GM18868 (cell line): ENCODE measurements at regions not wholly inside any gene's neighbourhood (a gene's known extent, or its start where the extent isn't known, plus 50 kb on each side); places are given as distances from the start of the nearest gene placed in this dataset.

Experiments
- ATAC-seq: cut with Tn5 transposase; IDR thresholded peaks from one replicate; pipeline ENCODE4 v1.9.1; 2021; ENCODE audit warnings: mild to moderate bottlenecking, moderate library complexity; ENCODE audit not compliant: unreplicated experiment

- ATAC-seq, result no peak
Observed at GRCh38 chr7:131098527-131098926, 229.1 kb upstream of the MKLN1 start.

GRCh38 chr7:131100357-131101054 lies 227.2 kb upstream of the MKLN1 start:
- ATAC-seq, result no peak

GRCh38 chr7:131103997-131104396 lies 223.7 kb upstream of the MKLN1 start:
- ATAC-seq, result no peak

GRCh38 chr7:131104596-131105293 lies 222.9 kb upstream of the MKLN1 start:
- no peak for ATAC-seq

- ATAC-seq, result no peak
Observed at GRCh38 chr7:131105294-131105798, 222.3 kb upstream of the MKLN1 start.

GRCh38 chr7:131105799-131106680 lies 221.6 kb upstream of the MKLN1 start:
- ATAC-seq, result peak; percentile 35

- ATAC-seq, result no peak
Observed at GRCh38 chr7:131106681-131107336, 220.9 kb upstream of the MKLN1 start.

- peak; percentile 44 for ATAC-seq
Observed at GRCh38 chr7:131107337-131108211, 220.1 kb upstream of the MKLN1 start.

GRCh38 chr7:131108212-131108940 lies 219.3 kb upstream of the MKLN1 start:
- no peak for ATAC-seq

GRCh38 chr7:131109011-131109758 lies 218.5 kb upstream of the MKLN1 start:
- no peak for ATAC-seq

GRCh38 chr7:131109759-131110296 lies 217.8 kb upstream of the MKLN1 start:
- peak; percentile 19 for ATAC-seq

- no peak for ATAC-seq
Observed at GRCh38 chr7:131110297-131111080, 217.2 kb upstream of the MKLN1 start.

- no peak for ATAC-seq
Observed at GRCh38 chr7:131111081-131111576, 216.5 kb upstream of the MKLN1 start.

GRCh38 chr7:131111792-131112191 lies 215.9 kb upstream of the MKLN1 start:
- ATAC-seq, result no peak

- ATAC-seq, result no peak
Observed at GRCh38 chr7:131112431-131112830, 215.2 kb upstream of the MKLN1 start.

- ATAC-seq, result no peak
Observed at GRCh38 chr7:131115340-131115739, 212.3 kb upstream of the MKLN1 start.

- no peak for ATAC-seq
Observed at GRCh38 chr7:131117439-131117838, 210.2 kb upstream of the MKLN1 start.
